ENCODE measurements at regions not wholly inside any gene's neighbourhood (a gene's known extent, or its start where the extent isn't known, plus 50 kb on each side); places are given as distances from the start of the nearest gene placed in this dataset.
"Not testable (repeated sequence)": the region's sequence is repeated elsewhere in the genome, so short reads cannot be mapped to it uniquely, and the experiment has no call there.

DNA sequence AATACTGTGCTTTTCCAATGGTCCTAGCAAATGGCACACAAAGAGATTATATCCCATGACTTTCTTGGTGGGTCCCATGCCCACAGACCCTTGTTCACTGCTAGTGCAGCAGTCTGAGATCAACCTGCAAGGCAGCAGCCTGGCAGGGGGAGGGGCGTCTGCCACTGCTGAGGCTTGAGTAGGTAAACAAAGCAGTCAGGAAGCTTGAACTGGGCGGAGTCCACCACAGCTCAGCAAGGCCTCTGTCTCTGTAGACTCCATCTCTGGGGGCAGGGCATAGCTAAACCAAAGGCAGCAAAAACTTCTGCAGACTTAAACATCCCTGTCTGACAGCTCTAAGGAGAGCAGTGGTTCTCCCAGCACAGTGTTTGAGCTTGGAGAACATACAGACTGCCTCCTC, 82.9 kb downstream of the ZNF737 start:
- TF ChIP-seq, protein P1, sequence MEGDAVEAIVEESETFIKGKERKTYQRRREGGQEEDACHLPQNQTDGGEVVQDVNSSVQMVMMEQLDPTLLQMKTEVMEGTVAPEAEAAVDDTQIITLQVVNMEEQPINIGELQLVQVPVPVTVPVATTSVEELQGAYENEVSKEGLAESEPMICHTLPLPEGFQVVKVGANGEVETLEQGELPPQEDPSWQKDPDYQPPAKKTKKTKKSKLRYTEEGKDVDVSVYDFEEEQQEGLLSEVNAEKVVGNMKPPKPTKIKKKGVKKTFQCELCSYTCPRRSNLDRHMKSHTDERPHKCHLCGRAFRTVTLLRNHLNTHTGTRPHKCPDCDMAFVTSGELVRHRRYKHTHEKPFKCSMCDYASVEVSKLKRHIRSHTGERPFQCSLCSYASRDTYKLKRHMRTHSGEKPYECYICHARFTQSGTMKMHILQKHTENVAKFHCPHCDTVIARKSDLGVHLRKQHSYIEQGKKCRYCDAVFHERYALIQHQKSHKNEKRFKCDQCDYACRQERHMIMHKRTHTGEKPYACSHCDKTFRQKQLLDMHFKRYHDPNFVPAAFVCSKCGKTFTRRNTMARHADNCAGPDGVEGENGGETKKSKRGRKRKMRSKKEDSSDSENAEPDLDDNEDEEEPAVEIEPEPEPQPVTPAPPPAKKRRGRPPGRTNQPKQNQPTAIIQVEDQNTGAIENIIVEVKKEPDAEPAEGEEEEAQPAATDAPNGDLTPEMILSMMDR (conservative IDR thresholded peaks at IDR 0.05; ENCODE audit: low read depth, low read length) = no peak
- H3K4me3 ChIP-seq (ENCODE audit: low read depth, low read length) = no peak overlapping the region
- DNase-seq (ENCODE audit: low read depth) = no peak

DNA sequence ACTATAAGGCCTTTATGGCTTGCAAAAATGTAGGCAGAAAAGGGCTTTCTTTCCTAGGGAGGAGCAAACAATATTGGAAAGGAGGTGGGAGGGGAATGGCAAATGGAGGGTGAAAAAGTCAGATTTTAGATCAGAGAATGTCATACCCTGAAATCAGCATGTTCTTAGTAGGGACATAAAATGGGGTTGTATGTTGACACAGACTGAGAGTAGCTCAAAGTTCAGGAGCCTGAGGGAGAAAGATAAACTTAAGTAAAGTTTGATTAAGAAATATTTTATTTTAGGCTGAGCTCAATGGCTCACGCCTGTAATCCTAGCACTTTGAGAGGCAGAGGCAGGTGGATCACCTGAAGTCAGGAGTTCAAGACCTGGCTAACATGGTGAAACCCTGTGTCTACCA, 83.8 kb downstream of the ZNF737 start:
- TF ChIP-seq, protein P1 (conservative IDR thresholded peaks at IDR 0.05; ENCODE audit: low read depth, low read length) = no peak
- H3K4me3 ChIP-seq (ENCODE audit: low read depth, low read length) = no peak overlapping the region
- DNase-seq (ENCODE audit: low read depth) = no peak

DNA sequence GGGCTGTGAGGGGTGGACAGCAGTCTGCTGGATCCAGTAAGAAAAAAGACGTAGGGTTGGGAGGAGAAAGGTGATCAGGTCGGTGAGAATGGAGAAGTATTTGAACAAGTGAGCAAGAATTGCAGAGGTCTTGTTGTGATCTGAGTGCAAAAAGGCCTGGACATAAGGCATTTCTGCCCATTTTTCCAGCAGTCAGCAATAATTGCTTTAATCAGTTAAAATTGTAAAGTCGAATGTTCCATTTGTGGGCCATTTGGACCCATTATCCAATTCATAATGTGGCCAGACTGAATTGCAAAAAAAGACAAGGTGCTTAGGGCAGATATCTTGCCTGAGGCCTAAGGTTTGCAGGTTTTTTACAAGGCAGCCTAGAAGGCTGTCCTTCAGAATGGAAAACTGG, 86.1 kb downstream of the ZNF737 start:
- no peak overlapping the region for H3K4me3 ChIP-seq (ENCODE audit: low read depth, low read length)

DNA sequence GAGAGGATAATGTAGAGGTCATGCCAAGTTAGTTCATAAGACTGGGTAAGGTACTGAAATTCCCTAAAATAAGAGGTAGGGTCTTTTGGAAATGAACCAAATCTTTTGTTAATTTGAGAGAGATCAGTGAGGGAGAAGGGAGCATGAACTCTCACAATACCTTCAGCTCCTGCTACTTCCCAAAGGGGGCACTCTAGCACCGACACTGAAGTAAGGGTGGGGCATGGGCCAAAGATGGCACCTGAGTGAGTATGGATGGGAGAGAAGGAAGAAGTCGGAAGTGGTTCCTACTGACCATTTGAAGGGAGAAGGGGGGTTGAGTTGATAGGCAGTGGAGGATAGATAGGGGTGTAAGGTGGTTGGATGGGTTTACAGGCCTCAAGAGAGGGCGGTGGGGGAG, 86.6 kb downstream of the ZNF737 start:
- TF ChIP-seq, protein P1 (conservative IDR thresholded peaks at IDR 0.05; ENCODE audit: low read depth, low read length) = no peak
- no peak for DNase-seq (ENCODE audit: low read depth)
- no peak overlapping the region for H3K4me3 ChIP-seq (ENCODE audit: low read depth, low read length)

More for the DNA sequence above, 86.1 kb downstream of the ZNF737 start:
- TF ChIP-seq, protein P1 (conservative IDR thresholded peaks at IDR 0.05; ENCODE audit: low read depth, low read length) = no peak
- DNase-seq (ENCODE audit: low read depth) = no peak

DNA sequence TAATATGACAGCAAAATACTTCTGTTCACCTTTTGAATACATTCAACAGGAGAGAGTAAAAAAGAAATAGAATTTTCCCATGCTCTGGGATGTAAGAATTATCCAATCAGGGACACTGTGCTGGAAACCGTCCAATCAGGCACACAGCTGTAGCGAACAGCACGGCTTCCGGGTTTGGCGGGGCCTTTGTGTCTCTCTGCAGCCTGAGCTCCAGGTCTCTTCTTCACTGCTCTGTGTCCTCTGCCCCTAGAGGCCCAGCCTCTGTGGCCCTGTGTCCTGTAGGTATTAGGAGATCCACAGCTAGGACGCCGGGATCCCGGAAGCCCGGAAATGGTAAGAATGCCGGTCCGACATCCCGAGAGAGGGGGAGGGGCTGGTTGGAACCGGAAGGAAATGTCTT, 92.7 kb downstream of the ZNF737 start:
- DNase-seq (ENCODE audit: low read depth) = no peak
- TF ChIP-seq, protein P1 (conservative IDR thresholded peaks at IDR 0.05; ENCODE audit: low read depth, low read length) = no peak
- no peak overlapping the region for H3K4me3 ChIP-seq (ENCODE audit: low read depth, low read length)

DNA sequence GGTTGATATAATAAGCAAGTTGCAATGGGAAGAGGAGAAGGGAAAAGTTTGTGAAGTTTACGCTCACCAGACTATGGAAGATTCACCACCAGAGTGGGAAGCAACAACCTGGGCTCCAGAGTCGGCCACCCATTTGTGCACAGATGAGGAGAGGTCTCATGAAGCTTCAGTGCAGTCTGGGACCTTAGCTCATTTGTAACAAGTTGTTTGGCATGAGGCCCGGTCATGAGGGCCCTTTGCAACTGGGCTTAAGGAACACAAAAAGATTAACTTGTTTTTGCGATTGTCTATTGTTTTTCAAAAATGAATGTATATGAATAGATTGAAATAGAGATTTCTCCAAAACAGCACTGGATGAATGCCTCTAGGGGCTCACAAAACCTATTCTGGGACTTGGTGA, 94.2 kb downstream of the ZNF737 start:
- TF ChIP-seq, protein P1 (conservative IDR thresholded peaks at IDR 0.05; ENCODE audit: low read depth, low read length) = no peak
- no peak for DNase-seq (ENCODE audit: low read depth)
- H3K4me3 ChIP-seq (ENCODE audit: low read depth, low read length) = no peak overlapping the region

DNA sequence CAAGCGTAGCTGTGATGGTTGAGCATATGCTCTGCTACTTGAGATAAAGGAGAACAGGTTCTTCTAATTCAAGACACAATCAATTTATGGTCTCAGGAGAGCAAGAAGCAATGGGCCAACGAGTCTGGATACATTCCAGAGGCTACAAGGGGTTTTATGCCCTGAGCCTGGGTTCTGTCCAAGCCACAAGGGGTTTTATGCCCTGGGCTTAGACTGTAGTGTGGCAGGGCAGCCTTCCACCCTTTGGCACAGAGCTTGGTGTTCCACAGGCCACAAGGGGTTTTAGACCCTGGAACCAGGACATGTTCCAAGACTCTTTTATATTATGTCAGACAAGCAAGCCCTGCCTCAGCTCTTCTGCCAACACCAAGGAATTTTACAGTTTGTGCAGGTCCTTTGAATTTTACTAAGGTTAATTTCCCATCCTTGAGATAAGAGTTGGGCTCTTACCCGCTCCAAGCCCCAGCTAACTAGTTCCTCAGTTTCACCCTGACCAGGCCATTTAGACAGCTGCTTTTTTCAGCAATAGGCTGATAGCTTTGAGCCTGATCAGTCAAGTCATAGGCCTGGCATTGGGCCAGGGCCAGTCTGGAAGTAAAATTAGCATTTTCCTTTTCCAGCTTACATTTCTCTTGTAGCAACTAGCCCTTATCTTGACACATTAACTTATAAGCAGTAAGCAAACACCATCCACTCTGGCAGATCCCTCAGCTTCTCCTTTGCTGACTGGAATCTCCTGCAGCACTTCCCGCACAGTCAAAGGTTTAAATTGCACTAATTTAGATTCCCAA, 95.0 kb downstream of the ZNF737 start:
- DNase-seq (ENCODE audit: low read depth) = no peak
- TF ChIP-seq, protein P1 (conservative IDR thresholded peaks at IDR 0.05; ENCODE audit: low read depth, low read length) = no peak
- no peak overlapping the region for H3K4me3 ChIP-seq (ENCODE audit: low read depth, low read length)

DNA sequence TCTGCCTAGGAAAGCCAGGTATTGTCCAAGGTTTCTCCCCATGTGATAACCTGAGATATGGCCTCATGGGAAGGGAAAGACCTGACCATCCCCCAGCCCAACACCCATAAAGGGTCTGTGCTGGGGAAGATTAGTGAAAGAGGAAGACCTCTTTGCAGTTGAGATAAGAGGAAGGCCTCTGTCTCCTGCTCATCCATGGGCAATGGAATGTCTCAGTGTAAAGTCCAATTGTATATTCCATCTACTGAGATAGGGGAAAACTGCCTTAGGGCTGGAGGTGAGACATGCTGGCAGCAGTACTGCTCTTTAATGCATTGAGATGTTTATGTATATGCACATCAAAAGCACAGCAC, 99.0 kb downstream of the ZNF737 start:
- not testable (repeated sequence) for DNase-seq (ENCODE audit: low read depth); H3K4me3 ChIP-seq (ENCODE audit: low read depth, low read length)

DNA sequence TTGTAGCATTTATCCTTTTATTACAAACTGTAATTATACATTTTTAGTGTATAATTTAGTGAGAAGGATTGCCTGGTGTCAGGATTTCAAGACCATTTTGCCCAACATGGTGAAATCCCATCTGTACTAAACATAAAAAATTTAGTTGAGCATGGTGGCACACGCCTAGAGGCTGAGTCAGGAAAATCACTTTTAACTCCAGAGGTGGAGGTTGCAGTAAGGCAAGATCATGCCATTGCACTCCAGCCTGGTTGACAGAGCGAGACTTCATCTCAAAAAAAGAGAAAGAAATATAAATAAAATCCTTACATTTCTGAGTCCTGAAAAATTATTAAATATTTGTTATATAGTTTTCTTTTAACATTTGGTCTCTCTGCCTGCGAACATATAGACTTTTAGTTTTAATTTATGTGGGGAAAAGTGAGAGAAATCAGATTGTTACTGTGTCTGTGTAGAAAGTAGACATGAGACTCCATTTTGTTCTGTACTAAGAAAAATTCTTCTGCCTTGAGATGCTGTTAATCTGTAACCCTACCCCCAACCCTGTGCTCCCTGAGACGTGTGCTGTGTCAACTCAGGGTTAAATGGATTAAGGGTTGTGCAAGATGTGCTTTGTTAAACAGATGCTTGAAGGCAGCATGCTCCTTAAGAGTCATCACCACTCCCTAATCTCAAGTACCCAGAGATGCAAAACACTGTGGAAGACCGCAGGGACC, 99.5 kb downstream of the ZNF737 start:
- not testable (repeated sequence) for DNase-seq (ENCODE audit: low read depth); H3K4me3 ChIP-seq (ENCODE audit: low read depth, low read length)
